HL-60 (cell line): ENCODE measurements at regions not wholly inside any gene's neighbourhood (a gene's known extent, or its start where the extent isn't known, plus 50 kb on each side); places are given as distances from the start of the nearest gene placed in this dataset.
"Not testable (repeated sequence)": the region's sequence is repeated elsewhere in the genome, so short reads cannot be mapped to it uniquely, and the experiment has no call there.

Source experiments
- DNase-seq, 2 experiments: peaks; one replicate each; pipeline ENCODE4 v3.0.0-alpha.2; 2010 to 2020; ENCODE audit warnings: low read depth in 1 of 2, low spot score in 1 of 2
- H3K27ac ChIP-seq: fragments of 250-450 bp; sonication (Bioruptor Pico); replicated peaks from 2 replicates; pipeline ENCODE4 v1.5.1; 2020; ENCODE audit warnings: mild to moderate bottlenecking, moderate library complexity
- H3K27me3 ChIP-seq: fragments of 250-450 bp; sonication (Bioruptor Pico); 2 replicates; pipeline ENCODE4 v1.5.1; 2021; ENCODE audit warnings: mild to moderate bottlenecking, moderate library complexity; ENCODE audit not compliant: insufficient read depth, poor library complexity, severe bottlenecking
- H3K4me3 ChIP-seq: replicated peaks from 2 replicates; pipeline ENCODE4 v1.5.1; 2011; ENCODE audit warnings: mild to moderate bottlenecking, control low read depth, low read length; ENCODE audit not compliant: insufficient read depth
- CTCF ChIP-seq: IDR thresholded peaks from one replicate; pipeline ENCODE4 v1.5.1; 2011; ENCODE audit warnings: low read length, control low read depth, inconsistent platforms; ENCODE audit not compliant: insufficient read depth
- GABPA ChIP-seq: IDR thresholded peaks from 2 replicates; pipeline ENCODE4 v1.6.1; 2012; ENCODE audit warnings: low read depth
- POLR2AphosphoS5 ChIP-seq: IDR thresholded peaks from 2 replicates; pipeline ENCODE4 v1.6.1; 2012; ENCODE audit warnings: low read depth
- SPI1 ChIP-seq: IDR thresholded peaks from 2 replicates; pipeline ENCODE4 v1.6.1; 2012; ENCODE audit warnings: low read depth, mild to moderate bottlenecking, borderline replicate concordance
- TF ChIP-seq, protein P1 (sequence below): IDR thresholded peaks from 2 replicates; pipeline ENCODE4 v1.6.1; 2012; ENCODE audit warnings: low read depth; ENCODE audit not compliant: insufficient replicate concordance

GRCh38 chr2:16725549-16725948 lies 59.9 kb upstream of the CYRIA start:
- Histone ChIP-seq H3K27ac (no peak overlapping the region), H3K27me3 (no peaks in the 10 kb centered on the region), H3K4me3 (no peak overlapping the region)
- no peak for DNase-seq
- no peak for TF ChIP-seq POLR2AphosphoS5
- TF ChIP-seq CTCF: no peak

GRCh38 chr2:16722677-16723076 lies 57.0 kb upstream of the CYRIA start:
- Histone ChIP-seq H3K4me3 (no peak overlapping the region), H3K27ac (no peak overlapping the region), H3K27me3 (no peaks in the 10 kb centered on the region)
- DNase-seq: no peak
- no peak for TF ChIP-seq SPI1
- TF ChIP-seq GABPA: no peak
- no peak for TF ChIP-seq CTCF
- TF ChIP-seq POLR2AphosphoS5: no peak
- TF ChIP-seq, protein P1, sequence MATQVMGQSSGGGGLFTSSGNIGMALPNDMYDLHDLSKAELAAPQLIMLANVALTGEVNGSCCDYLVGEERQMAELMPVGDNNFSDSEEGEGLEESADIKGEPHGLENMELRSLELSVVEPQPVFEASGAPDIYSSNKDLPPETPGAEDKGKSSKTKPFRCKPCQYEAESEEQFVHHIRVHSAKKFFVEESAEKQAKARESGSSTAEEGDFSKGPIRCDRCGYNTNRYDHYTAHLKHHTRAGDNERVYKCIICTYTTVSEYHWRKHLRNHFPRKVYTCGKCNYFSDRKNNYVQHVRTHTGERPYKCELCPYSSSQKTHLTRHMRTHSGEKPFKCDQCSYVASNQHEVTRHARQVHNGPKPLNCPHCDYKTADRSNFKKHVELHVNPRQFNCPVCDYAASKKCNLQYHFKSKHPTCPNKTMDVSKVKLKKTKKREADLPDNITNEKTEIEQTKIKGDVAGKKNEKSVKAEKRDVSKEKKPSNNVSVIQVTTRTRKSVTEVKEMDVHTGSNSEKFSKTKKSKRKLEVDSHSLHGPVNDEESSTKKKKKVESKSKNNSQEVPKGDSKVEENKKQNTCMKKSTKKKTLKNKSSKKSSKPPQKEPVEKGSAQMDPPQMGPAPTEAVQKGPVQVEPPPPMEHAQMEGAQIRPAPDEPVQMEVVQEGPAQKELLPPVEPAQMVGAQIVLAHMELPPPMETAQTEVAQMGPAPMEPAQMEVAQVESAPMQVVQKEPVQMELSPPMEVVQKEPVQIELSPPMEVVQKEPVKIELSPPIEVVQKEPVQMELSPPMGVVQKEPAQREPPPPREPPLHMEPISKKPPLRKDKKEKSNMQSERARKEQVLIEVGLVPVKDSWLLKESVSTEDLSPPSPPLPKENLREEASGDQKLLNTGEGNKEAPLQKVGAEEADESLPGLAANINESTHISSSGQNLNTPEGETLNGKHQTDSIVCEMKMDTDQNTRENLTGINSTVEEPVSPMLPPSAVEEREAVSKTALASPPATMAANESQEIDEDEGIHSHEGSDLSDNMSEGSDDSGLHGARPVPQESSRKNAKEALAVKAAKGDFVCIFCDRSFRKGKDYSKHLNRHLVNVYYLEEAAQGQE: no peak

GRCh38 chr2:16722126-16722525 lies 56.5 kb upstream of the CYRIA start:
- H3K27ac ChIP-seq: no peak overlapping the region
- no peak for DNase-seq
- H3K27me3 ChIP-seq: no peaks in the 10 kb centered on the region
- H3K4me3 ChIP-seq: no peak overlapping the region
- TF ChIP-seq GABPA (no peak), POLR2AphosphoS5 (no peak), CTCF (no peak), SPI1 (no peak)
- TF ChIP-seq, protein P1: no peak

GRCh38 chr2:16721529-16721928 lies 55.9 kb upstream of the CYRIA start:
- DNase-seq: not testable (repeated sequence)

GRCh38 chr2:16720737-16721136 lies 55.1 kb upstream of the CYRIA start:
- not testable (repeated sequence) for H3K4me3 ChIP-seq, H3K27ac ChIP-seq, DNase-seq, H3K27me3 ChIP-seq

More at GRCh38 chr2:16721529-16721928, 55.9 kb upstream of the CYRIA start:
- not testable (repeated sequence) for H3K4me3 ChIP-seq, H3K27me3 ChIP-seq, H3K27ac ChIP-seq
